Cardiac muscle cell (in vitro differentiated cells and primary cell): ENCODE measurements at regions not wholly inside any gene's neighbourhood (a gene's known extent, or its start where the extent isn't known, plus 50 kb on each side); places are given as distances from the start of the nearest gene placed in this dataset.

Source experiments
- DNase-seq, 2 donors: peaks; one replicate each; pipeline versions ENCODE4 v3.0.0 to v3.0.0-alpha.2; 2010 to 2017; ENCODE audit warnings: low read depth in 1 of 2, low spot score in 1 of 2
- H3K27ac ChIP-seq: fragments of 200-600 bp; sonication (generic); 2 replicates; pipeline ENCODE4 v1.5.1; 2016
- H3K27me3 ChIP-seq: fragments of 200-600 bp; sonication (generic); 2 replicates; pipeline ENCODE4 v1.6.0; 2016; ENCODE audit warnings: control low read depth
- H3K36me3 ChIP-seq: fragments of 200-600 bp; sonication (generic); 2 replicates; pipeline ENCODE4 v1.5.1; 2016; ENCODE audit warnings: control low read depth
- H3K4me1 ChIP-seq: fragments of 200-600 bp; sonication (generic); 2 replicates; pipeline ENCODE4 v1.8.1; 2017; ENCODE audit warnings: low read depth, mild to moderate bottlenecking, mixed run types
- H3K4me3 ChIP-seq: fragments of 200-600 bp; sonication (generic); 2 replicates; pipeline ENCODE4 v1.5.1; 2016; ENCODE audit warnings: mild to moderate bottlenecking
- H3K9me3 ChIP-seq: fragments of 200-600 bp; sonication (generic); 2 replicates; pipeline ENCODE4 v1.5.1; 2017; ENCODE audit warnings: low read depth, mild to moderate bottlenecking, control low read depth
- TF ChIP-seq, protein P1 (sequence below): IDR thresholded peaks from 2 replicates; pipeline ENCODE4 v1.5.1; 2012; ENCODE audit warnings: low read depth, mild to moderate bottlenecking, low read length

DNA sequence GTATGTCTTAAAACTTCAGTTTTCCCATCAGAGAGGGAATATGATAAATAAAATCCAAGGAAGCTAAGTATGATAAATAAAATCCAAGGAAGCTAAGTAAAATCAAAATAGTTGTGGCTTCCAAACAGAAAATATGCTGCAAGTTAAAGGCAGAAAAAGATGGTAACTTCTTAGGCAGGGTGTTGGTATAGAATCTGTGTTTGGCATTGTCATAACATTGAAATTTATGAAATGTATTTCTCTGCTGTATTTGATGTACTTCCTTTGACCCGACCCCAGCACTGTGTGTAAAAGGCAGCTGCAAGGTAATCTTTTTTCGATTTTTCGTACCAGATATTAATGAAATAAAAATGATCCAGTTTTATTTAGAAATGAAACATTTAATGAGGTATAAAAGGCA lies 537.2 kb downstream of the TFEC start:
- TF ChIP-seq, protein P1, sequence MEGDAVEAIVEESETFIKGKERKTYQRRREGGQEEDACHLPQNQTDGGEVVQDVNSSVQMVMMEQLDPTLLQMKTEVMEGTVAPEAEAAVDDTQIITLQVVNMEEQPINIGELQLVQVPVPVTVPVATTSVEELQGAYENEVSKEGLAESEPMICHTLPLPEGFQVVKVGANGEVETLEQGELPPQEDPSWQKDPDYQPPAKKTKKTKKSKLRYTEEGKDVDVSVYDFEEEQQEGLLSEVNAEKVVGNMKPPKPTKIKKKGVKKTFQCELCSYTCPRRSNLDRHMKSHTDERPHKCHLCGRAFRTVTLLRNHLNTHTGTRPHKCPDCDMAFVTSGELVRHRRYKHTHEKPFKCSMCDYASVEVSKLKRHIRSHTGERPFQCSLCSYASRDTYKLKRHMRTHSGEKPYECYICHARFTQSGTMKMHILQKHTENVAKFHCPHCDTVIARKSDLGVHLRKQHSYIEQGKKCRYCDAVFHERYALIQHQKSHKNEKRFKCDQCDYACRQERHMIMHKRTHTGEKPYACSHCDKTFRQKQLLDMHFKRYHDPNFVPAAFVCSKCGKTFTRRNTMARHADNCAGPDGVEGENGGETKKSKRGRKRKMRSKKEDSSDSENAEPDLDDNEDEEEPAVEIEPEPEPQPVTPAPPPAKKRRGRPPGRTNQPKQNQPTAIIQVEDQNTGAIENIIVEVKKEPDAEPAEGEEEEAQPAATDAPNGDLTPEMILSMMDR = no peak

DNA sequence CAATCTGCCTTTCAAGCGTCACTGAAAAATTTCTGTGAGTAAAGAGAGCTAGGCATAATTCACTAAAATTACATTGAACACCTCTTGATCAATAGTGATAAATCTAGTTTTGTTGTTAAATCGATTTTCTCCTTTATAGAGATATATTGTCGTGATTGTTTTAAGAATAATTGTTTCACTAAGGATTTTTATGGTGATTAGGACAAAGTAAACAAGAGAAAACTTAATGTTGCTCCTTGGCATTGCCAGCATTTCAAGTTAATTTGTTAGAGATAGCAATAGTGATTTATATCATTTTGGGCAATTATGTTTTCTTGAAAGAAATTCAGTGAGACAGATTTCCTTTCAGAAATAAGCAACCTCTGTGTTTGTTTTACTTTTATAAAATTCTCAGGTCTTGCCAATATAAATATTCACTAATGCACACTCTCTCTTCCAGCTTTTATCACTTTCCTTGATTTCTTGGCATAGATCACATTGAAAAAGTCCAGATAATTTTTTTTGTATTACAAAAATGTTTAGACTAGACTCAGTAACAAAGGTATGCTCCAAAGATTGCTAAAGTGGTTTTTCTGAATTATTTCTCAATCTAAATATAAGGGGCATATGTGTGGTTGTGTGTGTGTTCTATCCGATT lies 538.7 kb downstream of the TFEC start:
- H3K4me1 ChIP-seq = no peaks in the 10 kb centered on the region
- no peaks in the 10 kb centered on the region for H3K27me3 ChIP-seq
- DNase-seq = no peak
- no peak overlapping the region for H3K4me3 ChIP-seq
- no peaks in the 10 kb centered on the region for H3K36me3 ChIP-seq
- no peaks in the 10 kb centered on the region for H3K9me3 ChIP-seq
- no peak overlapping the region for H3K27ac ChIP-seq
- TF ChIP-seq, protein P1 = no peak

More for the DNA sequence above, 537.2 kb downstream of the TFEC start:
- Histone ChIP-seq H3K27ac (no peak overlapping the region), H3K27me3 (no peaks in the 10 kb centered on the region), H3K4me1 (no peaks in the 10 kb centered on the region), H3K4me3 (no peak overlapping the region), H3K36me3 (no peaks in the 10 kb centered on the region), H3K9me3 (no peaks in the 10 kb centered on the region)
- DNase-seq = no peak

DNA sequence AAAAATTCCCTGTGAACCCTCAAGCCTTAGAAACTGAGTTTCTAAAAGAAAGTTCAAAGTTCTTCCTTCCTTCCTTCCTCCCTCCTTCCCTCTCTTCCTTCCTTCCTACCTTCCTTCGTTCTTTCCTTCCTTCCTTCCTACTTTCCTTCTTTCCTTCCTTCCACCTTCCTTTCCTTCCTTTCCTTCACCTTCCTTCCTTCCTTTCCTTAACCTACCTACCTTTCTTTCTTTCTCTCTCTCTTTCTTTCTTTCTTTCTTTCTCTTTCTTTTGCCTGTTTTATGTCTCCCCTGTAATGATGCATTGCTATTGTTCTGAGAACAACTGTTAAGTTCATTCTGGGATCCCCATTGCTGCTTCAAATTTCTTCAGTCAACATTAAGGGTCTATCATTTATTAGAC lies 551.1 kb downstream of the TFEC start:
- TF ChIP-seq, protein P1 = no peak
- no peak for DNase-seq
- Histone ChIP-seq H3K4me1 (peaks cover 4% of the 10 kb centered on the region), H3K4me3 (no peak overlapping the region), H3K9me3 (no peaks in the 10 kb centered on the region), H3K27me3 (peaks cover 36% of the 10 kb centered on the region), H3K27ac (no peak overlapping the region), H3K36me3 (no peaks in the 10 kb centered on the region)

DNA sequence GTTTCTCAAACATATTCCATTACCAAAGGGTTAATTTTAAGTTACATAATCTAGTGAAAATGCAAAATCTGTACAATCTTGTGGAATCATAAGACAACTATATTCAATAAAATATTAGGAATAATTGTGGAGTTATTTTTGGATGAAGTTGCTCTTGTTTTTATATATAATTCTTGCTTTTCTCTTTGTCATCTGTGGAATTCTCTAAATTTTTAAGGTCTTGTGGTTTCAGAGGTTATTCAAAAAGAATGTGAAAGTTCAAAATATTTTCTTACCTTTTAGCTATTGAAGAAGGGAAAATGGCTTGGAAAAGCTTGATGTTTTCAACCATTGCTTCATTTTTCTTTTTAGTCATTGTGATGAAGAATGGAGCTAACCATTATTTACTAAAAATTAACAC lies 552.1 kb downstream of the TFEC start:
- TF ChIP-seq, protein P1 = no peak
- no peak overlapping the region for H3K4me3 ChIP-seq
- no peaks in the 10 kb centered on the region for H3K36me3 ChIP-seq
- H3K27ac ChIP-seq = no peak overlapping the region
- H3K4me1 ChIP-seq = peaks cover 4% of the 10 kb centered on the region
- peaks cover 36% of the 10 kb centered on the region for H3K27me3 ChIP-seq
- DNase-seq = no peak
- no peaks in the 10 kb centered on the region for H3K9me3 ChIP-seq

DNA sequence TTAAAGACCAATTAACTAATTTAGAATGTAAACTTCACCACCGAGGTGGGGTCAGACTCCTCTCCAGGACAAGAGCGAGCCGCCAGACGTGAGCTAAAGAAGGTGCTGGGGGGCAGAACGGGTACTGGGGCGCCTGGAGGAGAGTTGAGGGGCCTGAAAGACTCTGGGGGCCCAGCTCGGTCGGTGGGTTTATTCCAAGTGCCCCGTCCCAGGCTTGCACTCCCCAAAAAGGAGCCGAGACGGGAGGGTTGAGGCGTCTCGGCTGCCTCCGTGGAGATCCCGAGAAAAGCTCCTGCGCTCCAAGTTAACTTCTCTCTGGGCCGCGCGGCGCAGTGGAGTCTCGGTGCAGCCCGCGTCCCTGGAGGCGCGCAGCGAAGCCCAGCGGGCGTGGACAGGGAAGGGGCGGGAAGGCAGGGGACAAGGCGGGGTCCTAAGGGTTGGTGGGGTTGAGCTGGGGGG lies 553.3 kb downstream of the TFEC start:
- TF ChIP-seq, protein P1 = no peak
- Histone ChIP-seq H3K4me1 (peaks cover 4% of the 10 kb centered on the region), H3K36me3 (no peaks in the 10 kb centered on the region), H3K9me3 (no peaks in the 10 kb centered on the region), H3K27ac (no peak overlapping the region), H3K27me3 (peaks cover 36% of the 10 kb centered on the region), H3K4me3 (peak overlapping the region; percentile 21)
- DNase-seq = peak; percentile 47 to 68
